COLO668 (cell line): ENCODE measurements at regions not wholly inside any gene's neighbourhood (a gene's known extent, or its start where the extent isn't known, plus 50 kb on each side); places are given as distances from the start of the nearest gene placed in this dataset.
"Not testable (repeated sequence)": the region's sequence is repeated elsewhere in the genome, so short reads cannot be mapped to it uniquely, and the experiment has no call there.

ENCODE experiments used
- DNase-seq: peaks from one replicate; lab custom pipeline; 2025; ENCODE audit not compliant: unreplicated experiment; lab: John Stamatoyannopoulos, UW

DNA sequence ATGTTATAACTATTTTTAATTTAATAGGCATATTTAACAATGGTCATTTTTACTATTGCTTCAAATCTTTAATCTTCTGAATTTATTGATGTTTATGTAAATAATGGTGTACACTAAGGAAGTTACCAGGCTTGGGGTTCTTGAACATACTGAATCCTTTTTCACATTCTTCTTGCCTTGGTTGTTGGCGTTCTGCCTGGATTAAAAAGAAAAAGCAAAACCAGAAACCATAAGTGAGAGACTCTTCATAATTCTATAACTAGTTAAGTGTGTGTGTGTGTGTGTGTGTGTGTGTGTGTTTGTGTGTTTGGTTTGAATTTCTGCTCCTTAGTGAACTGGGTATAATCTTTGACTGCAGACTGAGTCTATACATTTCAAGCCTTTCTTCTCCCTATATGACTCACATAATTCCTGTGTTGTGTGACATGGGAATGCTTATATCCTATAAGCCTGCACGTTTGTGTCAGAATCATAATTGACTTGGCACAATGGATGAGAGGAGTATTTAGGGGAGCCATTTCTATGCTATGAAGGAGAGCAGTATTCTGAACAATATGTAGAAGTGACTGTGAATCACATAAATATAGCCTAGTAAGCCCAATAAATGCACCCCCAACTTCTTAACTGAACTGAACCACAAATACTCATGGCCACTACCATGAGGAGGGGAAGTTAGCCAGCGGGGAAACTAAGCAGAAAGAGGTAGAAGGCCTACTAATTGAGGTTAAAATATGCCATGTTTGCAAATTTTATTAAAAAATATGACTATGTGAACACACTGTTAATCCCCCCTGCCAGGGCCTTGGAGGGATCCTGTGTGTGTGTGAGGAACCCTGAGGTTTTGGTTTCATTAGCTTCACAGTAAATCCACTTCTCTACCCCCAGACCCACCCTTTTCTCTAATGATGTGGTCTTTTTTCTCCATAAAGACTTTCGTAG, 425.5 kb downstream of the BCKDHB start:
- DNase-seq: no peak

DNA sequence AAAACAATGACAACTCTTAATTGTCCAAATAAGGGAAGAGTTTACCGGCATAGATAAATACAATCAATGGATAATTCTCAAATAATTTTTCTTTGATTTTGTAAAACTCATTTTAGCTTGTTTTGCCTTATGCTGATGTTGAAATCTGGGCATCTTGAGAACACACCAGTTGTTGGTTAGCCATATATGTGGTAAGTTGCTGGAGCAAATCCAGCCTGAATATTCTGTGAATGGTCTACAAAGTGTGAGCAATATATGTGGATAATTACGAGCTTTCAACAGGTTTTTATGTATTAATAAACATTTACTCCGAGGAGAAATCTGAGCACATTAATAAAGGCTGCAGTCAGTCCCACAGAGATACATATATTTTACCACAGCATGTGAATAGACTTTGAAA, 423.6 kb downstream of the BCKDHB start:
- no peak for DNase-seq

DNA sequence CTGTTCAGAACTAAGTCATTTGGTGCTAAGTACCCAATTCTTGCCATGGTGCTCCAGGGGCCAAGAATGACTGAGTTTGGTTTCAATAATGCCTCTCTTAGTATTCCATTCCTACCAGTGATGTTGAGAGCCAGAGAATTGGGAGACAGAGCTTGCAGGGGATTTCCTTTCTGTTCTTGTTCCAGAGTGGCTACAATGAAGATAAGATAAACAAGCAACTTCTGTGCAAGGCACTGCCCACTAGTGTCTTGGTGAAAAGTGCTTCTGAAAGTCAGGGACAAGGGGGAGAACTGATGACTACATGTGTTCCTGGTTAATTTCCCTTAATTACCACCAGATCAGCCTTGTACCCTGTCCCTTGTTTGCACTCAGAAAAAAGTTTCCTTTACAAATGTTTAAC, 421.6 kb downstream of the BCKDHB start:
- peak; percentile 20 for DNase-seq

- DNase-seq: peak; percentile 20
Measured at GRCh38 chr6:80527552-80528052, 421.1 kb downstream of the BCKDHB start.

DNA sequence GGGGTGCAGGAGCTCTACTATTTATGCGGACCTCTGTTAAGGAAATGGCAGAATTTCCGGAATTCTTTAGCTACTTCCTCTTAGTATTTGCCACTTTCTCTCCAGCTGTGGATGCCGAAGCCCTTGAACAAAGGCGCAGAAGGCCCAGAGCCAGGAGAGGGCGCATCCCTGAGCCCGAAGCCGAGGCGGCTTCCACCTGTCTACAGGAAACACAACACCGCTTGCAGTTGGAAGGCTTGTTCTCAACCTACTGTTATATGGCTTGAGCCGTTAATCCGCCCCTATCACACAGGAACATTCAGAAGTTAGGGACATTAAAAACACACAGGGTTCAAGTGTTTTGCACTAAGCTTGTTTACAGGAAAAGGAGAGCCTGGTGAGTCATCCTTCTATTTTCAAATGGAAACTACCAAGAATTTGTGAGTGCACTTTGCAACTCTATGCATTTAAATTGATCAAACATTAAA, 417.1 kb downstream of the BCKDHB start:
- peak; percentile 80 for DNase-seq

GRCh38 chr6:80523010-80523409, 416.5 kb downstream of the BCKDHB start:
- no peak for DNase-seq

DNA sequence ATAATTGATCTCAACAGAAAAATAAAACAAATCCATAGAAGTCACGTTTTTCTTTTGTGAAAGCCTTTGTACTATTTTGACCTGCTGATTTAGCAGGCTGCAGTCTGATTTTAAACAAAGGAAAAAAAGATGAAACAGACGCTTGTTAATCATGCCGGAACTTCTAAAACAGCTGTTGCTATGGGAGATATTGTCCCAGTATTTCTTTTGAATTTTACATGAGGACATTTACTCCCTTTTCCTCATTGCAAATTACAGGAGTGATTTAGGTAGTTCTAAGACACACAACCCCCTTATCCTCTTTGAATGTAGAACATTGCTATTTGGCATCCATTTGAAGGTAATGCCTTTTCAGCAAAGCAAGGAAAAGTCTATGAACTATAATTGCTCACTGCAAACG, 416.1 kb downstream of the BCKDHB start:
- DNase-seq: no peak

DNA sequence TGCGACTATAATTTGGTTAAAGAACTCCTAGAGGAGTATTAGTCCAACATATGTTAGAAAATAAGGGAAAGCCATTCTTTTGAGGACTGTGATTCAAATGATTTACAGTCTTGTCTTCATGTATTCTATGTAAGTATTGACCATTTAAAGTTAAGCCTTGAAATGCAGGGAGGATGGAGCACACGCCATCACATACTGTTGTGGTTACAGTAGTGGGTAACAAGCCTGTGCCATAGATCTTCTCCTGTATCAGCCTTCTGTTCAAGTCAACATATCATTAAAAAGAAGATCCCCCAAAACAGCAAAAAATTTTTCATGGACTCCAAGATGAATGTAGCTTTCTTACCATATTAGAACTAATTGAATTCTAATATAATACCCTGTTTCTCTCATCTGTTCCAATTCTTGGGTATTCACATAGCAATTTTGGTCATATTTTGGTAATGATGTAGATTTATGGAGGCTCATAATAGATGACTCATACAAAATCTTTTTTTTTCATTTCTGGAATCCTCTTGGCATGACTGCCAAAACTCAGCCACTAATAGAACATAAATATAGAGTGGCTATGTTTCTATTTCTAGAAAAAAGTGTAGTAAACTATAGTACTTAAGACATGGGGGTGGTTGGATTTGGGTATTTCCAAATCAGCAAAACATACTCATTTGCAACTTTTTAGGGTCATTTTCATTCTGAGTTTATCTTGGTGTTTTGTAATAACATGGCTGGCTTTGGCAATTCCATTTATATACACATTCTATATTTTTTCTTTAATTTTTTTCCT, 413.5 kb downstream of the BCKDHB start:
- DNase-seq: no peak

DNA sequence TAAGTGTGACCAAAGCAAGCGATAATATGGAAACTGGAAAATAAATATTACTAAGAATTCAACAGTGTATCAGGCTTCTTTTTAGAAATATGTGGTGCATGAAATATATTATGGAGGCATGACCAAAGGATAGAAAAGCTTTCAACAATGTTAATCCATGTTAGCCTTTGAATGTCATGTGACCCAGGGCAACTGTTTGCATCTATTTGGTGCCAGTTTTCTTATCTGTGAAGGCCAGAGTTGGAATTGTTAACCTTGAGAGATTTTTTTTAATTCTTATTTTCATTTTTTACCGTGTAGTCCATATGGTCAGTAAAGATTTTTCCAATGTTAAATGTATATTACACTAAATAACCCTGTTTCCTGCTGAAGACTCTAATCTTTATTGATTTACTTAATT, 411.1 kb downstream of the BCKDHB start:
- no peak for DNase-seq

DNA sequence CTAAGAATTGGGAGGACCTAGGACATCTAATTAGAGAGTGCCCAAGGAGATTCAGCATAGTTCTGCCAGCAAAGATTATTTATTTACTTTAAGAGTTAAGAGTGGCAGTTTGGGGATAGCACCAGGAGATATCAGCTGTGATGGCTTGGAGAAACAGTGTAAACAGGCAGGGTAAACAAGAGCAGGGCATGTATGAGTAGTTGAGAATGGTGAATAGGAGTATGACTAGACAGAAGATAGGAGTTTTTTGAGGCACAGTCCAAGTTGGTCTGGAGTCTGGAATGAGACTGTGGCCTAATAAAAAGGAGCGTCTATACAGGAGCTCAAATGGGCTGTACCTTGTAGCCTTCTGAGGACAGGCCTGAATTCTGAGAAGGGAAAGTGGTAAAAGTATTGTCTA, 404.1 kb downstream of the BCKDHB start:
- not testable (repeated sequence) for DNase-seq

GRCh38 chr6:80508885-80509630, 402.6 kb downstream of the BCKDHB start:
- DNase-seq: no peak

- no peak for DNase-seq
Measured at GRCh38 chr6:80504882-80505281, 398.4 kb downstream of the BCKDHB start.

DNA sequence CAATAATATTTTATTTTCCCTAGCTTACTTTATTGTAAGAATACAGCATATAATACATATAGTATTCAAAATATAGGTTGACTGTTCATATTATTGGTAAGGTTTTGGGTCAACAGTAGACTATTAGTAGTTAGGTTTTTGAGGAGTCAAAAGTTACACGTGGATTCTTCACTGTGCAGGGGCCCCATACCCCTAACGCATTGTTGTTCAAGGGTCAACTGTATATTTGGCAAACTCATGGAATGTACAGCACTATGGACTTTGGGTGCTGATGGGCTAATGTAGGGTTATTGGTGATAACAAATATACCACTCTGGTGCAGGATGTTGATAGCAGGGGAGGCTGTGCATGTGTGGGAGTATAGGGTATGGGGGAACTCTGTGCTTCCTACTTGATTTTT, 397.2 kb downstream of the BCKDHB start:
- DNase-seq: no peak

DNA sequence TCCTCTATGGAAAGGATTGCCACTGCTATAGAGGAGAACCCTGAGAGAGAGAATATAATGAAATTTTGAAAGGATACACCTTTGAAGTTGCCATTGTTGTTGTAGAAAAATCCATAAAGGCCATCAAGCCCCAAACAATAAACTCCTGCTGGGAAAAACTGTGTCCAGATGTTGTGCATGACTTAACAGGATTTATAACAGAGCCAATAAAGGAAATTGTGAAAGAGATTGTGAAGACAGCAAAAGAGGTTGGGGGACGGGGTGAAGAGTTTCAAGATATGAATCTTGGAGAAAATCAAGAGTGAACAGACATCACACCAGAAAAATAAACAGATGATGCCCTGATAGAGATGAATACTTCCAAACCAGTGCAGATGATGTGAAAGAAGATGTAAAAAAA, 396.4 kb downstream of the BCKDHB start:
- no peak for DNase-seq

DNA sequence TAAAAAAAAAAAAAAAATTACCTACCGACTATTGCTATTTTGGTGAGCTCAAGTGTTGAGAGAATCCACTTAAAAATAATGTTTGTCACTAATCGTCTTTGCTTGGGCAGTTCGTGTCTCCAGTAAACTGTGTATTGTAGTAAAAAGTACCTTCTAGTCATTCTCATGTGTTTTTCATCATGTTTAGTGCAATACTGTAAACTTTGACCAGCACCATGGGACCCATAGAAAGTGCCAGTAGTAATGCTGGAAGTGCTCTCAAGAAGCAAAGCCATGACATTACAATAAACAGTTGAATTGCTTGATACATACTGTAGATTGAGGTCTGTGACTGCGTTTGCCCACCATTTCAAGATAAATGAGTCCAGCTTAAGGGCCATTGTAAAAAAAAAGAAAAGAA, 395.2 kb downstream of the BCKDHB start:
- no peak for DNase-seq

- peak; percentile 24 for DNase-seq
Measured at GRCh38 chr6:80497696-80498486, 391.4 kb downstream of the BCKDHB start.

DNA sequence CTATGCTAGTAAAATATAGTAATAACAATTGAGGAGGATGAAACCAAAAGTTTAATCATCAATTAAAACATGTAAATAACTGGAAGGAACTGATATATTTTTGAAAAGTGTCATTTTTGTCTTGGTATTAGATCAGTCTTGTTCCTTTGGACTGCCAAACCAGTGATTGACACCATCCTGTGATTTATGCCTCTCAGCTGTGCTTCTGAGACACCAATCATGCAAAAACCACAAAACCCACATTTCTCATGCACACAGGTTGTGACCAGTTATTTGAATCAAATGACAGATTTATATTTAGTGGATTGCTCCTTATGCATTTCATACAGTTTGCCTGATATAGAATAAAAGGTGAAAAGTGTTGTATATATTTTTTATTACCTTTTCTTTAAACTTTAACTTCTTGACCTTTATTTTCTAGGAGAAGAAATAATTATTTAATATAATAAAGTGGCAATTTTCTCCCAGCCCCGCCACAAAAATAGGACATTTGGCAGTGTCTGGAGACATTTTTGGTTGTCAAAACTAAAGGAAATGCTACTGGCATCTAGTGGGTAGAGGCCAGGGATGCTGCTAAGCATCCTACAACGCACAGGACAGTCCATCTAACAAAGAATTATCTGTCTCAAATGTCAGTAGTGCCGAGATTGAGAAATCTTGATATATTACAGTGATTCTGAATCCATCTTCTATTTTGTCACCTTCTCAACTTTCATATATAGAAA, 383.6 kb downstream of the BCKDHB start:
- DNase-seq: no peak

DNA sequence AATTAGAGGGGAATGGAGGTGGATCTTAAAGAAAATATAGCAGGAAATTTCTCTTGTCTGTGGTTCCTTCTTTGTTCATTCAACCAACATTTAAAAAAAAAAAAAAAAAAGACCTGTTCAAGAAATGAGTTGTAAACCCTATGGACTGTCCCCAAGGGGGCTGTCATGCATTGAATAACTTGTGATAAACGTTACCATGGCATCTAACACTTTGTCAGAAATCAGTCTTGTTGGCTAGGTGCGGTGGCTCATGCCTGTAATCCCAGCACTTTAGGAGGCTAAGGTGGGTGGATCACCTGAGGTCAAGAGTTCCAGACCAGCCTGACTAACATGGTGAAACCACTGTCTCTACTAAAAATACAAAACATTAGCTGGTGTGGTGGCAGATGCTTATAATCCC, 381.7 kb downstream of the BCKDHB start:
- DNase-seq: no peak

- DNase-seq: not testable (repeated sequence)
Measured at GRCh38 chr6:80485494-80485893, 379.0 kb downstream of the BCKDHB start.

GRCh38 chr6:80482056-80482455, 375.6 kb downstream of the BCKDHB start:
- DNase-seq: no peak
